HCT116 (cell line): ENCODE measurements at regions not wholly inside any gene's neighbourhood (a gene's known extent, or its start where the extent isn't known, plus 50 kb on each side); places are given as distances from the start of the nearest gene placed in this dataset.

Experiments used
- ATAC-seq: fragments of 200-7000 bp; cut with Tn5 transposase; 2 replicates; pipeline ENCODE4 v1.9.1; 2020; ENCODE audit warnings: mild to moderate bottlenecking, moderate library complexity
- BruUV-seq: library from RNA; stranded (reverse); fragments of 400-500 nt; replicated peaks from 2 replicates; lab custom pipeline; 2021; lab: Mats Ljungman, UMichigan
- CTCF ChIA-PET: fragments of 300-600 bp; sonication (Branson Sonifier 250); formaldehyde crosslinking; loops from one replicate; lab custom pipeline; 2021; ENCODE audit warnings: antibody characterized with exemption; lab: Charles Lee
- POLR2A ChIA-PET: fragments of 300-600, 350-600 bp; sonication (Branson Sonifier 250); formaldehyde crosslinking; loops from one replicate; lab custom pipeline; 2021; ENCODE audit warnings: antibody characterized with exemption; lab: Charles Lee
- RAD21 ChIA-PET, 2 experiments: fragments of 300-600 bp; sonication (Branson Sonifier 250); formaldehyde crosslinking; loops; one replicate each; lab custom pipeline; 2023; ENCODE audit warnings: low total read pairs in 2 of 2; ENCODE audit not compliant: uncharacterized antibody in 2 of 2, unreplicated experiment in 2 of 2, low non-redundant PET in 1 of 2; lab: Charles Lee
- DNase-seq: peaks from one replicate; pipeline ENCODE4 v3.0.0-alpha.2; 2010; ENCODE audit warnings: low read depth, low spot score
- H2AFZ ChIP-seq: fragments of 200-600 bp; shearing (Covaris generic), sonication (generic); 2 replicates; pipeline ENCODE4 v1.6.1; 2017; ENCODE audit warnings: low read depth, mixed run types, mixed read lengths, antibody characterized with exemption, low read length; ENCODE audit not compliant: poor library complexity, severe bottlenecking
- H3K27ac ChIP-seq: 2 replicates; pipeline ENCODE4 v1.5.1; 2012; ENCODE audit warnings: low read depth, low read length
- H3K27me3 ChIP-seq: fragments of 200-600 bp; sonication (generic); 2 replicates; pipeline ENCODE4 v1.6.1; 2016; ENCODE audit warnings: mixed run types, low read length, mixed read lengths; ENCODE audit not compliant: insufficient read depth
- H3K36me3 ChIP-seq, 2 experiments: fragments of 200-500 bp in 1 of 2; fragments of 200-600 bp in 1 of 2; sonication (Bioruptor generic) in 1 of 2; sonication (generic) in 1 of 2; 2 replicates each; pipeline versions ENCODE4 v1.5.1 to v1.6.1; 2014 to 2016; ENCODE audit warnings: low read length in 2 of 2, inconsistent platforms in 1 of 2, mixed read lengths in 1 of 2, mixed run types in 1 of 2; ENCODE audit not compliant: insufficient read depth in 2 of 2, control insufficient read depth in 1 of 2
- H3K4me1 ChIP-seq, 2 experiments: fragments of 200-600 bp in 1 of 2; sonication (generic) in 1 of 2; 2 replicates each; pipeline versions ENCODE4 v1.5.1 to v1.6.1; 2012 to 2017; ENCODE audit warnings: low read length in 2 of 2, inconsistent platforms in 1 of 2, mild to moderate bottlenecking in 1 of 2, mixed read lengths in 1 of 2, mixed run types in 1 of 2, moderate library complexity in 1 of 2; ENCODE audit not compliant: insufficient read depth in 2 of 2, control insufficient read depth in 1 of 2
- H3K4me2 ChIP-seq: fragments of 200-600 bp; sonication (generic); 2 replicates; pipeline ENCODE4 v1.6.1; 2017; ENCODE audit warnings: mixed run types, low read length, mixed read lengths
- H3K4me3 ChIP-seq, 2 experiments: fragments of 200-600 bp in 1 of 2; sonication (generic) in 1 of 2; replicated peaks in 1 of 2; 2 replicates each; pipeline ENCODE4 v1.5.1; 2011 to 2016; ENCODE audit warnings: low read length in 2 of 2, control low read depth in 1 of 2, low read depth in 1 of 2, mild to moderate bottlenecking in 1 of 2, mixed read lengths in 1 of 2, mixed run types in 1 of 2
- H3K79me2 ChIP-seq: fragments of 200-600 bp; sonication (generic); 2 replicates; pipeline ENCODE4 v1.6.1; 2017; ENCODE audit warnings: mild to moderate bottlenecking, mixed run types, low read length, moderate library complexity, mixed read lengths; ENCODE audit not compliant: insufficient read depth
- H3K9ac ChIP-seq: fragments of 200-600 bp; sonication (generic); 2 replicates; pipeline ENCODE4 v1.6.1; 2016; ENCODE audit warnings: low read length, mixed read lengths
- H3K9me2 ChIP-seq: fragments of 200-600 bp; sonication (generic), shearing (Covaris generic); 2 replicates; pipeline ENCODE4 v1.6.1; 2017; ENCODE audit warnings: mixed run types, mild to moderate bottlenecking, moderate library complexity; ENCODE audit not compliant: insufficient read depth
- H3K9me3 ChIP-seq, 2 experiments: fragments of 200-500 bp in 1 of 2; fragments of 200-600 bp in 1 of 2; sonication (Bioruptor generic) in 1 of 2; sonication (generic) in 1 of 2; 2 replicates each; pipeline ENCODE4 v1.6.1; 2014 to 2017; ENCODE audit warnings: low read length in 2 of 2, mixed read lengths in 2 of 2, inconsistent platforms in 1 of 2, low read depth in 1 of 2, mild to moderate bottlenecking in 1 of 2, mixed run types in 1 of 2, moderate library complexity in 1 of 2; ENCODE audit not compliant: control insufficient read depth in 1 of 2, insufficient read depth in 1 of 2
- H4K20me1 ChIP-seq: fragments of 200-600 bp; sonication (generic), shearing (Covaris generic); 2 replicates; pipeline ENCODE4 v1.6.1; 2017; ENCODE audit warnings: mixed run types, mild to moderate bottlenecking, moderate library complexity; ENCODE audit not compliant: insufficient read depth
- CEBPB ChIP-seq: IDR thresholded peaks from 2 replicates; pipeline ENCODE4 v1.6.1; 2012; ENCODE audit warnings: low read depth
- EGR1 ChIP-seq: IDR thresholded peaks from 2 replicates; pipeline ENCODE4 v1.6.1; 2012; ENCODE audit warnings: low read depth
- ELF1 ChIP-seq: IDR thresholded peaks from 2 replicates; pipeline ENCODE4 v1.6.1; 2012; ENCODE audit warnings: low read depth, borderline replicate concordance
- EZH2 ChIP-seq: fragments of 200-600 bp; sonication (generic); IDR thresholded peaks from 2 replicates; pipeline ENCODE4 v1.6.1; 2017; ENCODE audit warnings: antibody characterized with exemption, mixed run types
- POLR2A ChIP-seq: IDR thresholded peaks from 2 replicates; pipeline ENCODE4 v1.7.0; 2011; ENCODE audit warnings: borderline replicate concordance; ENCODE audit not compliant: insufficient read depth, insufficient read length; ENCODE audit errors: extremely low read depth
- SP1 ChIP-seq: IDR thresholded peaks from 2 replicates; pipeline ENCODE4 v1.6.1; 2012; ENCODE audit warnings: low read depth
- ZFX ChIP-seq: fragments of 450-650 bp; IDR thresholded peaks from 2 replicates; pipeline ENCODE4 v1.6.1; 2017
- intact Hi-C: fragments of 100-400 bp; cut with micrococcal nuclease; formaldehyde crosslinking; loops from 2 replicates; pipeline ENCODE4 v1.10.0; 2022

DNA sequence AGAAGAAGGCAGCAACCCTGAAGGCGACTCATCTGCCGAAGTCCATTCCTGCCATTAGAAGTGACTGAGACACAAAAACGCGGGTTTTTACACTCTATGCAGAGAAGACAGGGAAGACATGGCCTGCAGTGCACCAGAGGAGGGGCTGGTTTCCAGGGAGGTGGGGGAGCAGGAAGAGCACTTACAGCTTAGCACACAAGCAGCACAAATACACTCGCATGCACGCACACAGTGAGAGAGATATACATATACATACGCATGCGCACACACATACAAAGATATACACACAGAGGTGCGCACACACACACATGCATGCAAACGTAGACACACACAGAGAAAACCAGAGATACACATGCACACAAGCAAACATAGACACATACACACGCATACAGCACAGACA is 210.9 kb upstream of the CSF3R start:
- Histone ChIP-seq H3K9ac (no peak overlapping the region), H3K27me3 (peaks cover 32% of the 10 kb centered on the region), H3K27ac (no peak overlapping the region), H3K79me2 (no peaks in the 10 kb centered on the region), H3K36me3 (no peaks in the 10 kb centered on the region), H3K4me2 (no peak overlapping the region), H3K4me3 (no peak overlapping the region), H3K9me3 (no peaks in the 10 kb centered on the region), H2AFZ (no peak overlapping the region), H3K9me2 (no peaks in the 10 kb centered on the region), H3K4me1 (peaks cover 7 to 24% of the 10 kb centered on the region in 2 experiments; a peak in 3 of 4 replicates), H4K20me1 (no peaks in the 10 kb centered on the region)
- POLR2A ChIA-PET = no interaction called here
- intact Hi-C loops = no loop called here
- ATAC-seq (no peak), DNase-seq (no peak)
- no TSS peak for BruUV-seq
- TF ChIP-seq CEBPB (no peak), EZH2 (no peak), ZFX (no peak), POLR2A (no peak), ELF1 (no peak)
- RAD21 ChIA-PET = no interaction called here
- CTCF ChIA-PET = no interaction called here

DNA sequence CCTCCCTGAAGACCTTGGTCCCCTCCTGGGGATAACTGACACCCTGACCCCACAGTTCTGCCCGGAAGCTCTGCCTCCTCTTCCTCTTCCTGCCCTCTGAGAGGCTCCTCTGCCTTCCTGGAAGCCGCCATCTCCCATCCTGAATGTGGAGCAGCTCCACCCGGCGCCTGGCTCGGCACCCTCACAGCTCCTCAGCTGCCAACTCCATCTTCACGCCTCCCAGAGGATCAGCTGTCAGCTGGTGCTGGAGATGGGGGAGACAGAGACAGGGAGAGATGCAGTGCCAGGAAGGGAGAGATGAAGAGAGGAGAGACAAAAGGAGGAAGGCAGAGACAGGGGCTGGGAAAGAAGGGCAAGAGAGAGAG is 210.4 kb upstream of the CSF3R start:
- Histone ChIP-seq H3K79me2 (no peaks in the 10 kb centered on the region), H3K4me1 (peaks cover 7 to 24% of the 10 kb centered on the region in 2 experiments; a peak in 3 of 4 replicates), H3K4me3 (no peak overlapping the region), H3K9ac (no peak overlapping the region), H3K36me3 (no peaks in the 10 kb centered on the region), H3K4me2 (no peak overlapping the region), H3K9me3 (no peaks in the 10 kb centered on the region), H3K9me2 (no peaks in the 10 kb centered on the region), H3K27ac (no peak overlapping the region), H3K27me3 (peaks cover 28% of the 10 kb centered on the region), H2AFZ (no peak overlapping the region), H4K20me1 (no peaks in the 10 kb centered on the region)
- ChIA-PET RAD21 (no interaction called here), POLR2A (no interaction called here), CTCF (no interaction called here)
- intact Hi-C loops = no loop called here
- ATAC-seq (no peak), DNase-seq (no peak)
- TF ChIP-seq SP1 (no peak), EGR1 (no peak)
- no TSS peak for BruUV-seq
